Stimulated activated CD8-positive, alpha-beta memory T cell treated with anti-CD3 and anti-CD28 coated beads, Interleukin-15, amount 100 ng/mL, for 24 hours (primary cell): ENCODE measurements at regions not wholly inside any gene's neighbourhood (a gene's known extent, or its start where the extent isn't known, plus 50 kb on each side); places are given as distances from the start of the nearest gene placed in this dataset.
"Not testable (repeated sequence)": the region's sequence is repeated elsewhere in the genome, so short reads cannot be mapped to it uniquely, and the experiment has no call there.

Experiments used
- DNase-seq: peaks from one replicate; pipeline ENCODE4 v3.0.0-alpha.2; 2020; ENCODE audit warnings: low read depth

GRCh38 chr21:33972539-33972938 lies 56.9 kb upstream of the ATP5PO start:
- DNase-seq: no peak

GRCh38 chr21:33971492-33972013 lies 55.9 kb upstream of the ATP5PO start:
- DNase-seq: no peak

- no peak for DNase-seq
Observed at GRCh38 chr21:33969581-33969980, 54.0 kb upstream of the ATP5PO start.

DNA sequence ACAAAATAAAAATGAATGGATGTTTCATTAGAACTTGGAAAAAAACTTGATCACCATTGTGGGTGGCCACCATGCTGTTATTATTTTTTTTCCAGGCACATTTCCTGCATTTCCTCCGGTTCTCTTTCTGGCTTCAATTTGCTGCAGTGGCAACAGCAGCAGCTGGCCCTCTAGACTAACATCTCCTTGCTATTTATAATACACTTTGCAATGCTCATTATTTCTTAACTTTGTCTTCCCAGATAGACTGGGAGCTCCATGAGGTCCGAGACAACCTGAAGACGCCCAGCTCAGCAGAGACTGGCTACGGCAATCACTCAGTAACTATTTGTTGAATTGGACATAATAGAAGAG lies 53.4 kb upstream of the ATP5PO start:
- DNase-seq: no peak

- DNase-seq: no peak
Observed at GRCh38 chr21:33968080-33968994, 52.7 kb upstream of the ATP5PO start.

GRCh38 chr21:33967086-33967571 lies 51.5 kb upstream of the ATP5PO start:
- DNase-seq: no peak

DNA sequence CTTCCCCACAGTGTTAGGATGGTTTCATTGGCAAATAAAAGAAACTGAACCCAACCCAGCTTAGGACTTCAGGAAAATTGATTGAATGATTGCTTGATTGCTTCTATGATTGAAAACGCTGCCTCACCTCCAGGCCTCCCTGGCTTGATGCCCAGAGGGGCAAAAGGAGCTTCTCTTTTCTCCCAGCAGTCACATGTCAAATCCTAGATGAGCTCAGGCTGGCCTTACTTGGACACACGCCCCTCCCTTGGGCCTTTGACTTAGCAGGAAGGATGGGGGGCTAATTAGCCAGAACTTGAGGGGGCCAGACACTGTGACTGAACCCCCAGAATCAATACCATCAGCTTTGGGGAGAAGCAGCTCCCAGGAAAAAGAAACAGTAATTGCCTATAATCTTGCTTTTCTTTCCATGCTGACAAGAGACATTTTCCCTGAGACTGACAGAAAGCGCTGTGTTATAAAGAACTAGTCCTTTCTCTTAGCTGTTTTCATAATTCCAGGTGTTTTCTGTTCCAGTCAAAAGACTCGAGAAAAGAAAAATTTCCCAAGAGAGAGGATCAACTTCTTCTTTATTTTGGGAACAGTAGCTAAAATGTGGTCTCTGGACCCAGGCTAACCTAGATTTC lies 50.8 kb upstream of the ATP5PO start:
- no peak for DNase-seq

- DNase-seq: not testable (repeated sequence)
Observed at GRCh38 chr21:33965662-33966061, 50.1 kb upstream of the ATP5PO start.
